ENCODE measurements at regions not wholly inside any gene's neighbourhood (a gene's known extent, or its start where the extent isn't known, plus 50 kb on each side); places are given as distances from the start of the nearest gene placed in this dataset.
"Not testable (repeated sequence)": the region's sequence is repeated elsewhere in the genome, so short reads cannot be mapped to it uniquely, and the experiment has no call there.

DNA sequence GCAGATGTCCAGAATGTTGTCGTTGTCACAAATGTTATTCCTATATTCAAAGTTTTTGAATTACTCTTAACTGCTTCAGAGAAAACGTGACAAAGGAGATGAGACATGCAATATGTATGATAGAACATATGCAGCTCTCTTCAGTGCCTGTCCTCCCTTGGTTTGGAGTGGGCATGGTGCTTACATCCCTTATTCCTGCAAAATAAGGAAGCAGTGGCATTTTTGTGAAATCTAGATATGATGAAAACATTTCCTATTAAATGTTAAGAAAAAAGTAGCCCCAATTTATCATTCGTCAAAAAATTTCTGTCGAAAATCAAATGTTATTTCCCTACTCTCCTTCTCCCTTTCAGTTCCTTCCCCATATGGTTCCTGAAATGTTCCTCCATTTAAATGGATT, 457.5 kb upstream of the FANCL start:
- ChIA-PET CTCF (ENCODE audit: partially characterized antibody) (interaction anchor here (1.7 kb wide), 1 partner anchor 15 kb away, joined by 4 read pairs; no protein-coding TSS in a partner anchor), POLR2A (ENCODE audit: partially characterized antibody) (no interaction called here)
- Mint-ChIP-seq H3K27ac (no peak overlapping the region), H3K27me3 (no peaks in the 10 kb centered on the region), H3K36me3 (no peaks in the 10 kb centered on the region), H3K4me3 (no peak overlapping the region), H3K4me1 (no peaks in the 10 kb centered on the region), H3K9me3 (peaks cover 0 to 7% (median 0%) of the 10 kb centered on the region in 8 donors)
- Histone ChIP-seq H3K36me3 (ENCODE audit: insufficient read depth, low read length) (no peaks in the 10 kb centered on the region), H3K9me3 (ENCODE audit: control insufficient read depth in 1 of 2, low read length in 2 of 2) (no peaks in the 10 kb centered on the region), H3K4me3 (ENCODE audit: low read length in 2 of 2) (no peak overlapping the region), H3K27ac (ENCODE audit: low read depth, low read length) (no peak overlapping the region), H3K27me3 (ENCODE audit: insufficient read depth, low read length) (no peaks in the 10 kb centered on the region), H3K4me1 (ENCODE audit: insufficient read depth, low read length) (no peaks in the 10 kb centered on the region)
- DNase-seq: no peak
- intact Hi-C loops (cut with micrococcal nuclease): no loop called here

- H3K9me3 Mint-ChIP-seq; CTCF ChIA-PET (ENCODE audit: partially characterized antibody); H3K27me3 Mint-ChIP-seq: not testable (repeated sequence)
Observed at GRCh38 chr2:58694114-58694513, 453.0 kb upstream of the FANCL start.

DNA sequence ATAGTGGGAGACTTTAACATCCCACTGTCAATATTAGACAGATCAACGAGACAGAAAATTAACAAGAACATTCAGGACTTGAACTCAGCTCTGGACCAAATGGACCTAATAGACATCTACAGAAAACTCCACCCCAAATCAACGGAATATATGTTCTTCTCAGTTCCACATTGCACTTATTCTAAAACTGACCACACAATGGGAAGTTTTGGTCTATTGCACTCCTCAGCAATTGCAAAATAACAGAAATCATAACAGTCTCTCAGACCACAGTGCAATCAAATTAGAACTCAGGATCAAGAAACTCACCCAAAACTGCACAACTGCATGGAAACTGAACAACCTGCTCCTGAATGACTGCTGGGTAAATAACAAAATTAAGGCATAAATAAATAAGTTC, 449.9 kb upstream of the FANCL start:
- CTCF ChIA-PET (ENCODE audit: partially characterized antibody); H3K9me3 Mint-ChIP-seq; H3K4me3 Mint-ChIP-seq; H3K9me3 ChIP-seq (ENCODE audit: control insufficient read depth in 1 of 2, low read length in 2 of 2); H3K4me3 ChIP-seq (ENCODE audit: low read length in 2 of 2); H3K27me3 Mint-ChIP-seq; H3K36me3 Mint-ChIP-seq; H3K27ac ChIP-seq (ENCODE audit: low read depth, low read length); H3K4me1 ChIP-seq (ENCODE audit: insufficient read depth, low read length); H3K4me1 Mint-ChIP-seq; DNase-seq; POLR2A ChIA-PET (ENCODE audit: partially characterized antibody); H3K36me3 ChIP-seq (ENCODE audit: insufficient read depth, low read length); H3K27ac Mint-ChIP-seq; intact Hi-C loops (cut with micrococcal nuclease); H3K27me3 ChIP-seq (ENCODE audit: insufficient read depth, low read length): not testable (repeated sequence)

More at GRCh38 chr2:58694114-58694513, 453.0 kb upstream of the FANCL start:
- H3K4me3 ChIP-seq (ENCODE audit: low read length in 2 of 2); H3K36me3 Mint-ChIP-seq; DNase-seq; H3K27ac Mint-ChIP-seq; H3K4me3 Mint-ChIP-seq; H3K4me1 Mint-ChIP-seq; H3K36me3 ChIP-seq (ENCODE audit: insufficient read depth, low read length); H3K9me3 ChIP-seq (ENCODE audit: control insufficient read depth in 1 of 2, low read length in 2 of 2); intact Hi-C loops (cut with micrococcal nuclease); H3K4me1 ChIP-seq (ENCODE audit: insufficient read depth, low read length); H3K27ac ChIP-seq (ENCODE audit: low read depth, low read length); H3K27me3 ChIP-seq (ENCODE audit: insufficient read depth, low read length); POLR2A ChIA-PET (ENCODE audit: partially characterized antibody): not testable (repeated sequence)

- Mint-ChIP-seq H3K27ac (no peak overlapping the region), H3K27me3 (no peaks in the 10 kb centered on the region), H3K36me3 (no peaks in the 10 kb centered on the region), H3K4me1 (no peaks in the 10 kb centered on the region), H3K9me3 (peaks cover 0 to 8% (median 6%) of the 10 kb centered on the region in 8 donors), H3K4me3 (no peak overlapping the region)
- CTCF ChIA-PET (ENCODE audit: partially characterized antibody): no interaction called here
- Histone ChIP-seq H3K9me3 (ENCODE audit: control insufficient read depth in 1 of 2, low read length in 2 of 2) (no peaks in the 10 kb centered on the region), H3K27ac (ENCODE audit: low read depth, low read length) (no peak overlapping the region), H3K4me3 (ENCODE audit: low read length in 2 of 2) (no peak overlapping the region), H3K36me3 (ENCODE audit: insufficient read depth, low read length) (no peaks in the 10 kb centered on the region), H3K27me3 (ENCODE audit: insufficient read depth, low read length) (no peaks in the 10 kb centered on the region), H3K4me1 (ENCODE audit: insufficient read depth, low read length) (no peaks in the 10 kb centered on the region)
- DNase-seq: no peak
- intact Hi-C loops (cut with micrococcal nuclease): no loop called here
- POLR2A ChIA-PET (ENCODE audit: partially characterized antibody): no interaction called here
Observed at GRCh38 chr2:58688813-58689212, 447.7 kb upstream of the FANCL start.

- Mint-ChIP-seq H3K27ac (no peak overlapping the region), H3K27me3 (no peaks in the 10 kb centered on the region), H3K9me3 (peaks cover 0 to 8% (median 6%) of the 10 kb centered on the region in 8 donors), H3K4me3 (no peak overlapping the region), H3K4me1 (no peaks in the 10 kb centered on the region), H3K36me3 (no peaks in the 10 kb centered on the region)
- POLR2A ChIA-PET (ENCODE audit: partially characterized antibody): no interaction called here
- H3K4me3 ChIP-seq (ENCODE audit: low read length in 2 of 2): no peak overlapping the region
- no peaks in the 10 kb centered on the region for H3K36me3 ChIP-seq (ENCODE audit: insufficient read depth, low read length)
- H3K27me3 ChIP-seq (ENCODE audit: insufficient read depth, low read length): no peaks in the 10 kb centered on the region
- no peak for DNase-seq
- H3K27ac ChIP-seq (ENCODE audit: low read depth, low read length): no peak overlapping the region
- CTCF ChIA-PET (ENCODE audit: partially characterized antibody): no interaction called here
- intact Hi-C loops (cut with micrococcal nuclease): no loop called here
- no peaks in the 10 kb centered on the region for H3K9me3 ChIP-seq (ENCODE audit: control insufficient read depth in 1 of 2, low read length in 2 of 2)
- H3K4me1 ChIP-seq (ENCODE audit: insufficient read depth, low read length): no peaks in the 10 kb centered on the region
Observed at GRCh38 chr2:58686776-58687175, 445.7 kb upstream of the FANCL start.

- ChIA-PET CTCF (ENCODE audit: partially characterized antibody) (no interaction called here), POLR2A (ENCODE audit: partially characterized antibody) (no interaction called here)
- no peaks in the 10 kb centered on the region for H3K4me1 Mint-ChIP-seq
- no peak overlapping the region for H3K4me3 Mint-ChIP-seq
- H3K9me3 ChIP-seq (ENCODE audit: control insufficient read depth in 1 of 2, low read length in 2 of 2): no peaks in the 10 kb centered on the region
- no peaks in the 10 kb centered on the region for H3K27me3 ChIP-seq (ENCODE audit: insufficient read depth, low read length)
- H3K27ac Mint-ChIP-seq: no peak overlapping the region
- H3K4me1 ChIP-seq (ENCODE audit: insufficient read depth, low read length): no peaks in the 10 kb centered on the region
- no peaks in the 10 kb centered on the region for H3K27me3 Mint-ChIP-seq
- H3K4me3 ChIP-seq (ENCODE audit: low read length in 2 of 2): no peak overlapping the region
- no peaks in the 10 kb centered on the region for H3K36me3 Mint-ChIP-seq
- DNase-seq: no peak
- H3K36me3 ChIP-seq (ENCODE audit: insufficient read depth, low read length): no peaks in the 10 kb centered on the region
- H3K9me3 Mint-ChIP-seq: no peaks in the 10 kb centered on the region
- H3K27ac ChIP-seq (ENCODE audit: low read depth, low read length): no peak overlapping the region
- intact Hi-C loops (cut with micrococcal nuclease): no loop called here
Observed at GRCh38 chr2:58680755-58681310, 439.7 kb upstream of the FANCL start.

DNA sequence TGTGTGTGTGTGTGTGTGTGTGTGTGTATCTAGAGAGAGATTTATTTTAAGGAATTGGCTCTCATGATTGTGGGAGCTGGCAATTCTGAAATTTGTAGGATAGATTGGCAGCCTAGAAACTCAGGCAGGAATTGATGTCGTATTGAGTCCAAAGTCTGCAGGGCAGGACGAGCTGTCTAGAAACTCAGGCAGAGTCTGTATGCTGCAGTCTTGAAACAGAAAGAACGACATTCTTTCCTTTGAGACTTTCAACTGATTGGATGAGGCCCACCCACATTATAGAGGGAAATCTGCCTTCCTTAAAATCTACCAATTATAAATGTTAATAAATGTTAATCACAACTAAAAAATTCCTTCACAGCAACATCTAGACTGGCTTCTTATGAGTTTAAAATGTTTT, 436.6 kb upstream of the FANCL start:
- POLR2A ChIA-PET (ENCODE audit: partially characterized antibody): no interaction called here
- Histone ChIP-seq H3K4me3 (ENCODE audit: low read length in 2 of 2) (no peak overlapping the region), H3K36me3 (ENCODE audit: insufficient read depth, low read length) (no peaks in the 10 kb centered on the region), H3K27ac (ENCODE audit: low read depth, low read length) (no peak overlapping the region), H3K27me3 (ENCODE audit: insufficient read depth, low read length) (no peaks in the 10 kb centered on the region), H3K4me1 (ENCODE audit: insufficient read depth, low read length) (no peaks in the 10 kb centered on the region), H3K9me3 (ENCODE audit: control insufficient read depth in 1 of 2, low read length in 2 of 2) (no peaks in the 10 kb centered on the region)
- Mint-ChIP-seq H3K36me3 (no peaks in the 10 kb centered on the region), H3K27ac (no peak overlapping the region), H3K9me3 (no peaks in the 10 kb centered on the region), H3K4me3 (no peak overlapping the region), H3K4me1 (no peaks in the 10 kb centered on the region), H3K27me3 (no peaks in the 10 kb centered on the region)
- no peak for DNase-seq
- CTCF ChIA-PET (ENCODE audit: partially characterized antibody): no interaction called here
- intact Hi-C loops (cut with micrococcal nuclease): no loop called here

DNA sequence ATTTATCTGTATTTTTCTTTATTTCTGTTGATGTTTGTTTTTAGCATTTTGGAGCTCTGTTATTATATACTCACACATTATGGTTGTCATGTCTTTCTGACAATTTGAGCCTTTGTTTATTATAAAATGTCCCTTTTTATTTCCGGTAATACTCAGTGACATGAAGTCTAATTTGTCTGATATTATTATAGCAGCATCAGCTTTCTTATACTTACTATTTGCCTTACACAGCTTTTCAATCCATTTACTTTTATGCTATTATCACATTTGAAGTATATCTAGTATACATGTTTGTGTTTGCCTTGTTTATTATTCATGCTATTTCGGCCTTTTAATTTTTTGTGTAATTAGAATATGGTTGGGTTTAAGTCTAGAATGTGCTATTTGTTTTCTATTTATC, 430.6 kb upstream of the FANCL start:
- Mint-ChIP-seq H3K27ac (no peak overlapping the region), H3K4me1 (no peaks in the 10 kb centered on the region), H3K9me3 (peaks cover 0 to 2% (median under 1%) of the 10 kb centered on the region in 8 donors), H3K27me3 (no peaks in the 10 kb centered on the region), H3K36me3 (no peaks in the 10 kb centered on the region), H3K4me3 (no peak overlapping the region)
- H3K27me3 ChIP-seq (ENCODE audit: insufficient read depth, low read length): no peaks in the 10 kb centered on the region
- no peaks in the 10 kb centered on the region for H3K36me3 ChIP-seq (ENCODE audit: insufficient read depth, low read length)
- no peaks in the 10 kb centered on the region for H3K4me1 ChIP-seq (ENCODE audit: insufficient read depth, low read length)
- ChIA-PET POLR2A (ENCODE audit: partially characterized antibody) (no interaction called here), CTCF (ENCODE audit: partially characterized antibody) (no interaction called here)
- H3K9me3 ChIP-seq (ENCODE audit: control insufficient read depth in 1 of 2, low read length in 2 of 2): no peaks in the 10 kb centered on the region
- no peak for DNase-seq
- no peak overlapping the region for H3K4me3 ChIP-seq (ENCODE audit: low read length in 2 of 2)
- no peak overlapping the region for H3K27ac ChIP-seq (ENCODE audit: low read depth, low read length)
- intact Hi-C loops (cut with micrococcal nuclease): no loop called here
